MM.1S (cell line): ENCODE measurements at regions not wholly inside any gene's neighbourhood (a gene's known extent, or its start where the extent isn't known, plus 50 kb on each side); places are given as distances from the start of the nearest gene placed in this dataset.

ENCODE experiments used
- DNase-seq: peaks from one replicate; pipeline ENCODE4 v3.0.0-alpha.2; 2015
- H2AFZ ChIP-seq: fragments of 300-600 bp; sonication (generic); 2 replicates; pipeline ENCODE4 v1.6.0; 2016; ENCODE audit warnings: antibody characterized with exemption, low read length
- H3F3A ChIP-seq: fragments of 300-600 bp; sonication (generic); 2 replicates; pipeline ENCODE4 v1.6.1; 2016; ENCODE audit warnings: mild to moderate bottlenecking, antibody characterized with exemption, low read length, moderate library complexity, mixed read lengths; ENCODE audit not compliant: insufficient read depth
- H3K27ac ChIP-seq: fragments of 300-600 bp; sonication (generic); 2 replicates; pipeline ENCODE4 v1.5.1; 2016; ENCODE audit warnings: mild to moderate bottlenecking, low read length
- H3K27me3 ChIP-seq: fragments of 300-600 bp; sonication (generic); replicated peaks from 2 replicates; pipeline ENCODE4 v1.6.0; 2016; ENCODE audit warnings: low read length; ENCODE audit not compliant: insufficient read depth
- H3K36me3 ChIP-seq: fragments of 300-600 bp; sonication (generic); replicated peaks from 2 replicates; pipeline ENCODE4 v1.6.1; 2016; ENCODE audit warnings: mild to moderate bottlenecking, low read length, mixed read lengths; ENCODE audit not compliant: insufficient read depth
- H3K4me1 ChIP-seq: fragments of 300-600 bp; sonication (generic); 2 replicates; pipeline ENCODE4 v1.6.1; 2016; ENCODE audit warnings: low read length, mixed read lengths
- H3K4me2 ChIP-seq: fragments of 300-600 bp; sonication (generic); 2 replicates; pipeline ENCODE4 v1.6.0; 2016; ENCODE audit warnings: low read depth, low read length
- H3K4me3 ChIP-seq: fragments of 300-600 bp; sonication (generic); 2 replicates; pipeline ENCODE4 v1.5.1; 2016; ENCODE audit warnings: low read length, mixed read lengths
- H3K79me2 ChIP-seq: fragments of 300-600 bp; sonication (generic); 2 replicates; pipeline ENCODE4 v1.6.1; 2016; ENCODE audit warnings: mixed run types, low read length, mixed read lengths
- H3K9ac ChIP-seq: fragments of 300-600 bp; sonication (generic); 2 replicates; pipeline ENCODE4 v1.6.1; 2016; ENCODE audit warnings: low read length, mixed read lengths
- H3K9me2 ChIP-seq: fragments of 300-600 bp; sonication (generic); replicated peaks from 2 replicates; pipeline ENCODE4 v1.6.1; 2016; ENCODE audit warnings: mild to moderate bottlenecking, low read length, mixed read lengths; ENCODE audit not compliant: insufficient read depth
- H3K9me3 ChIP-seq: fragments of 300-600 bp; sonication (generic); replicated peaks from 2 replicates; pipeline ENCODE4 v1.6.1; 2016; ENCODE audit warnings: mild to moderate bottlenecking, low read length, mixed read lengths; ENCODE audit not compliant: insufficient read depth
- H4K20me1 ChIP-seq: fragments of 300-600 bp; sonication (generic); 2 replicates; pipeline ENCODE4 v1.6.1; 2016; ENCODE audit warnings: mild to moderate bottlenecking, low read length, moderate library complexity, mixed read lengths; ENCODE audit not compliant: insufficient read depth
- EZH2 ChIP-seq: fragments of 300-600 bp; sonication (generic); optimal IDR thresholded peaks from 2 replicates; pipeline ENCODE3; 2017; ENCODE audit warnings: low read depth, mild to moderate bottlenecking, antibody characterized with exemption, low read length, mixed read lengths
- EZH2phosphoT487 ChIP-seq: fragments of 300-600 bp; sonication (generic); IDR thresholded peaks from 2 replicates; pipeline ENCODE4 v1.6.1; 2018; ENCODE audit warnings: antibody characterized with exemption, low read length
- TF ChIP-seq, protein P1 (sequence below): fragments of 300-600 bp; sonication (generic); IDR thresholded peaks from 2 replicates; pipeline ENCODE4 v1.5.1; 2016; ENCODE audit warnings: antibody characterized with exemption, low read length, mixed read lengths

GRCh38 chr5:164354139-164354751, 848.8 kb downstream of the MAT2B start:
- H3K9me2 ChIP-seq, result no peaks in the 10 kb centered on the region
- no peaks in the 10 kb centered on the region for H3K27me3 ChIP-seq
- no peak overlapping the region for H2AFZ ChIP-seq
- no peak for DNase-seq
- no peak overlapping the region for H3K4me2 ChIP-seq
- H3K4me3 ChIP-seq, result no peak overlapping the region
- no peaks in the 10 kb centered on the region for H3K36me3 ChIP-seq
- TF ChIP-seq EZH2phosphoT487, result no peak
- no peak for TF ChIP-seq EZH2
- TF ChIP-seq, protein P1, sequence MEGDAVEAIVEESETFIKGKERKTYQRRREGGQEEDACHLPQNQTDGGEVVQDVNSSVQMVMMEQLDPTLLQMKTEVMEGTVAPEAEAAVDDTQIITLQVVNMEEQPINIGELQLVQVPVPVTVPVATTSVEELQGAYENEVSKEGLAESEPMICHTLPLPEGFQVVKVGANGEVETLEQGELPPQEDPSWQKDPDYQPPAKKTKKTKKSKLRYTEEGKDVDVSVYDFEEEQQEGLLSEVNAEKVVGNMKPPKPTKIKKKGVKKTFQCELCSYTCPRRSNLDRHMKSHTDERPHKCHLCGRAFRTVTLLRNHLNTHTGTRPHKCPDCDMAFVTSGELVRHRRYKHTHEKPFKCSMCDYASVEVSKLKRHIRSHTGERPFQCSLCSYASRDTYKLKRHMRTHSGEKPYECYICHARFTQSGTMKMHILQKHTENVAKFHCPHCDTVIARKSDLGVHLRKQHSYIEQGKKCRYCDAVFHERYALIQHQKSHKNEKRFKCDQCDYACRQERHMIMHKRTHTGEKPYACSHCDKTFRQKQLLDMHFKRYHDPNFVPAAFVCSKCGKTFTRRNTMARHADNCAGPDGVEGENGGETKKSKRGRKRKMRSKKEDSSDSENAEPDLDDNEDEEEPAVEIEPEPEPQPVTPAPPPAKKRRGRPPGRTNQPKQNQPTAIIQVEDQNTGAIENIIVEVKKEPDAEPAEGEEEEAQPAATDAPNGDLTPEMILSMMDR, result no peak
- no peak overlapping the region for H3K9ac ChIP-seq
- no peaks in the 10 kb centered on the region for H3K9me3 ChIP-seq
- no peaks in the 10 kb centered on the region for H3F3A ChIP-seq
- H3K27ac ChIP-seq, result no peak overlapping the region
- H3K4me1 ChIP-seq, result peaks cover 6% of the 10 kb centered on the region
- no peaks in the 10 kb centered on the region for H3K79me2 ChIP-seq
- no peaks in the 10 kb centered on the region for H4K20me1 ChIP-seq

- no peaks in the 10 kb centered on the region for H4K20me1 ChIP-seq
- no peak overlapping the region for H3K4me2 ChIP-seq
- no peaks in the 10 kb centered on the region for H3K79me2 ChIP-seq
- no peaks in the 10 kb centered on the region for H3K27me3 ChIP-seq
- DNase-seq, result no peak
- TF ChIP-seq EZH2, result no peak
- TF ChIP-seq, protein P1, result no peak
- TF ChIP-seq EZH2phosphoT487, result no peak
- no peaks in the 10 kb centered on the region for H3F3A ChIP-seq
- no peak overlapping the region for H3K9ac ChIP-seq
- no peaks in the 10 kb centered on the region for H3K9me2 ChIP-seq
- H3K9me3 ChIP-seq, result no peaks in the 10 kb centered on the region
- no peak overlapping the region for H2AFZ ChIP-seq
- H3K36me3 ChIP-seq, result no peaks in the 10 kb centered on the region
- peaks cover 7% of the 10 kb centered on the region for H3K4me1 ChIP-seq
- H3K4me3 ChIP-seq, result no peak overlapping the region
- no peak overlapping the region for H3K27ac ChIP-seq
Measured at GRCh38 chr5:164355267-164355830, 849.9 kb downstream of the MAT2B start.

- Histone ChIP-seq H3K27ac (no peak overlapping the region), H3K9me2 (no peaks in the 10 kb centered on the region), H3K4me1 (peaks cover 7% of the 10 kb centered on the region), H3K27me3 (no peaks in the 10 kb centered on the region), H3K9ac (no peak overlapping the region), H4K20me1 (no peaks in the 10 kb centered on the region), H3K36me3 (no peaks in the 10 kb centered on the region), H3F3A (no peaks in the 10 kb centered on the region), H3K9me3 (no peaks in the 10 kb centered on the region), H2AFZ (no peak overlapping the region), H3K79me2 (no peaks in the 10 kb centered on the region), H3K4me3 (no peak overlapping the region), H3K4me2 (no peak overlapping the region)
- DNase-seq, result no peak
- TF ChIP-seq EZH2 (no peak), EZH2phosphoT487 (no peak)
- TF ChIP-seq, protein P1, result no peak
Measured at GRCh38 chr5:164356790-164357189, 851.4 kb downstream of the MAT2B start.
